HG03095 (cell line): ENCODE measurements at regions not wholly inside any gene's neighbourhood (a gene's known extent, or its start where the extent isn't known, plus 50 kb on each side); places are given as distances from the start of the nearest gene placed in this dataset.
"Not testable (repeated sequence)": the region's sequence is repeated elsewhere in the genome, so short reads cannot be mapped to it uniquely, and the experiment has no call there.

ENCODE experiments used
- ATAC-seq: cut with Tn5 transposase; IDR thresholded peaks from one replicate; pipeline ENCODE4 v1.9.1; 2021; ENCODE audit warnings: moderate library complexity; ENCODE audit not compliant: unreplicated experiment

- no peak for ATAC-seq
Observed at GRCh38 chr14:22492622-22493542, 96.1 kb downstream of the DAD1 start.

- ATAC-seq, result peak; percentile 37
Observed at GRCh38 chr14:22491683-22492621, 97.1 kb downstream of the DAD1 start.

GRCh38 chr14:22491053-22491452 is 98.0 kb downstream of the DAD1 start:
- ATAC-seq, result not testable (repeated sequence)

GRCh38 chr14:22489957-22490950 is 98.8 kb downstream of the DAD1 start:
- no peak for ATAC-seq

- ATAC-seq, result no peak
Observed at GRCh38 chr14:22489244-22489545, 99.8 kb downstream of the DAD1 start.

GRCh38 chr14:22488522-22489243 is 100.3 kb downstream of the DAD1 start:
- no peak for ATAC-seq

- no peak for ATAC-seq
Observed at GRCh38 chr14:22487941-22488340, 101.1 kb downstream of the DAD1 start.

GRCh38 chr14:22487401-22487800 is 101.6 kb downstream of the DAD1 start:
- no peak for ATAC-seq

- ATAC-seq, result no peak
Observed at GRCh38 chr14:22486675-22487074, 102.3 kb downstream of the DAD1 start.

- ATAC-seq, result no peak
Observed at GRCh38 chr14:22485649-22486048, 103.4 kb downstream of the DAD1 start.

GRCh38 chr14:22485178-22485577 is 103.8 kb downstream of the DAD1 start:
- no peak for ATAC-seq

GRCh38 chr14:22484632-22485031 is 104.4 kb downstream of the DAD1 start:
- no peak for ATAC-seq

GRCh38 chr14:22483863-22484593 is 105.0 kb downstream of the DAD1 start:
- ATAC-seq, result no peak

- ATAC-seq, result no peak
Observed at GRCh38 chr14:22482782-22483553, 106.1 kb downstream of the DAD1 start.

GRCh38 chr14:22482085-22482694 is 106.8 kb downstream of the DAD1 start:
- ATAC-seq, result no peak

GRCh38 chr14:22481546-22481945 is 107.5 kb downstream of the DAD1 start:
- no peak for ATAC-seq

- no peak for ATAC-seq
Observed at GRCh38 chr14:22479776-22480464, 109.1 kb downstream of the DAD1 start.

GRCh38 chr14:22479132-22479531 is 109.9 kb downstream of the DAD1 start:
- no peak for ATAC-seq
